Jurkat, Clone E6-1 (cell line): ENCODE measurements at regions not wholly inside any gene's neighbourhood (a gene's known extent, or its start where the extent isn't known, plus 50 kb on each side); places are given as distances from the start of the nearest gene placed in this dataset.
A peak's percentile ranks its signal among the peaks of the same experiment; 100 is the strongest.

Experiments
- DNase-seq: peaks from one replicate; pipeline ENCODE4 v3.0.0-alpha.2; 2011; ENCODE audit warnings: low read depth, low spot score
- H3K4me3 ChIP-seq: 2 replicates; pipeline ENCODE4 v1.5.1; 2011; ENCODE audit warnings: mild to moderate bottlenecking, low read length, control low read depth, moderate library complexity

DNA sequence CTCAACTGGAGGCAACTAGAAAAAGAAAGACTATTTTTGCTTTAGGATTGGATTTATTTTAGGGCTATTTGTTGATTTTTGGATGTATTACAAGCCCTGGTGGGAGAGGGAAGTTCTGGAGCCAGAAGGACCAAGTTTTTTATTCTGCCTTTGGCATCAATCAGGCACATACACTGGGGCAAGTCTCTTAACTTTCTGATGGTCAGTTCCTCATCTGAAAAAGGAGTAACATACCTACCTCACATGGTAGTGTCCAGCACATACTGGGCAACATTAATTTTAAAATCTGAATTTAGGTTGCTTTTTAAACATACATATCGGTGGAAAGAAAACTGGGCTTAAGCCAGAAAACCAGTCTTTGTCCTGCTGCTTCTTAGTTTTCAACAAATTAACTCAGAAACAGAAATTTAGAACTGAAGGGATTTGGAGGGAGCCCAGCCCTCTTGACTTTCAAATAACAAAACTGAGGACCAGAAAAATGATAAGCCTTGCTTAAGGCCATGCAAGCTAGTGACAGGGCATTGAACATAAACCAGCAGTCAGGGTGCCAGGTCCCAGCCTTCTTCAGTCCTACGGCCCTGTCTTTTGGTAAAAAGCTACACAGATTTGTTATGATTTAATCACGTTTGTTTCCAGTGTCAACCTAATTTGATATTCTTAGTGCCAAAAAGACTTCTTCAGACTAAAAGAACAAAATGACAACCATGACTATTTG lies 90.2 kb upstream of the SLC38A2 start:
- DNase-seq, result no peak
- H3K4me3 ChIP-seq, result no peak overlapping the region

DNA sequence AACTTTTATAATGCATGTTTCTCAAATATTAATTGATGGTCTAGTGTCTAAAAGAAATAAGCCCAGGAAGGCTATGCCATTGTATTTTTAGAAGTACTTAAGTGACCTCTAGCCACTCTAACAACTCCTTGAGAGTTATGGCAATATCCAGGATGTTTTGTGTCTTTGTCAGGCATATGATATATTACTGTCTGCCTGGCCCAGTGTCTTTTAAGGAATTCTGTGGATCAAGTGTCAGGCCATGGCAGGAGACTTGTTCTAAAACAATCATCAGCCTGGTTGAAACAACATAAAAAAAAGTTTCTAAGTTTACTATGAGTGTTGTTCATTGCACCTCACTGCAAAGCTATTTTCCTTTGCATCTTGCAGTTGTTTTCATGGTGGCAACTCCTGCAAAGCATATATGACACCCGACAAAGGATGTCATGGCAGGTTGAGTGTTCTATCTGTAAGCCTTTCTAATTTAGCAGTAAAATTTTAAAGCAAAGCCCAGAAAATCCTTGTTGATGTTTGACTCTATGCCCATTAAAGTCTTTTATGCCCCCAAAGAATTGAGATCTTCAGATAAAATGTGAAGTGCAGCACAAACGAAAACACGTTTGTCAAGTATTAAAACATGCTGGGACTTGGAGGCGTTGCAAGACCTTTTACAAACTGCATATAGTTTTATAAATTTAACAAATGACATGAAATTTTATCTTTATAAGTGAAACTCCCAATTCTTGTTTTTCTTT lies 89.5 kb upstream of the SLC38A2 start:
- H3K4me3 ChIP-seq, result no peak overlapping the region
- DNase-seq, result no peak

DNA sequence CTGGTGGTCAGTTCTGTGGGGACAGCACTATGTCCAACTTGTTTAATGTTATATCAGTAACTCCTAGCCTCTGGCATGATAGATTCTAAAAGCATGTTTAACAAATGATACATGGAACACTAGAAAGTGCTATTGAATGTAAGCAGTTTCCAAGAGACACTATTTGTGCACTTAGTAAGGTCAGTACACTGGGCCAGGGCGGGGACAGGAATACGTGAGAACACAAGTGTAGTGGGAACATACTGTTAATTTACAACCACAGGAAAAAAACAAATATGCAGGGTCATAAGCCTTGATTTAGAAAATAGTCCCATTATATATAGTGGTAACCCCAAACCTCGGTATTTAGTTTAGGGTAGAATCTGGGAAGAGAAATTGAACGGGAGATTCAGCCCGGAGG lies 88.9 kb upstream of the SLC38A2 start:
- H3K4me3 ChIP-seq, result no peak overlapping the region

GRCh38 chr12:46460682-46461210 lies 88.2 kb upstream of the SLC38A2 start:
- no peak overlapping the region for H3K4me3 ChIP-seq
- no peak for DNase-seq

More for the DNA sequence above, 88.9 kb upstream of the SLC38A2 start:
- no peak for DNase-seq

DNA sequence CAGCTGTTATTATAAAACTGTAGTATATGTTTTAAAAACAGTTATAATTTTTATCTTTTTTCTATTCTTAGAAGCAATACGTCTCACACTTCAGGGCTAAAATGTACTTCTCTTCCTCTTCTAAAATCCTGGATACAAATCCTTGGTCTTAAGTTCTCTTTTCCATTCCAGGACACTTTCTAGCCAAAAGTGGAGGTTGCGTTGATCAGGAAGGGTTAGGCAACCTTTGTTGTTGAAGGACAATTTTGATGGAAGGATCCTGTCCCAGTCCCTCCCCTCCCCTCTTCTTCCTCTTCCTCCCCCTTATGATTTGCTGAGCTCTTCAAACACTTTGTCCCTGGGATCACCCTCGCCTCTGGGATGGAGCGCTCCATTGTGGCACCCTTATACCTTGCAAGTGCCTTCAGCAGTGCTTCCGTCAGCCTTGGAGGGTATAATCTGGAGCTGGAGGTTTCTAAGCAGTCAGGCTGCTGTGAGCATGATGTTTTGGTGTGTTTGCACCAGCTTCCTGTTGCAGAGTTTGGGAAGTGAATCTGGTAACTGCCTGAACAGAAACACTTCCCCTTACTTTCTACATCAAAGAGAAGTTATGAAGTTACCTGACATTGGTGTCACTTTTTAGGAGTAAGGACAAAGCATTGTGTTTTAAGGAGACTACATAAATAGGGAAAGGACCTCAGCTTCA lies 87.4 kb upstream of the SLC38A2 start:
- DNase-seq, result peak; percentile 39
- no peak overlapping the region for H3K4me3 ChIP-seq

DNA sequence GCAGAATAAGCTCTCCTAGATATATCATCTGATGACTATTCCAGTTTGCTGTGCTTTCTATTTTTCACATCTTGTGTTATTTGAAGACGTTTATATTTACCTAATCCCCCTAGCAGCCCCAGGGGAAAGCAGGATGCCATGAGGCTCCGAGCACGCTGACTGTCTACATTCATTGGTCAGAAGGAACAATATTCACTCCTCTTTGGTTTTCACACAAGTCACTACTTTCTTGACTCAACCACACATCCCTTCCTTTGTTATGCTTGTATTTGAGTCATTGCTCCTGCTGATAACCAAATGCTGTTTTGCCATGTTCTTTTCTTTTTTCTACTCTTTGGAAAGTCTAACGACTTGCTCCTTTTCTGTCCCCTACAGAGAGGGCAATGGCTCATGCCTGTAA lies 86.5 kb upstream of the SLC38A2 start:
- DNase-seq, result no peak
- no peak overlapping the region for H3K4me3 ChIP-seq

DNA sequence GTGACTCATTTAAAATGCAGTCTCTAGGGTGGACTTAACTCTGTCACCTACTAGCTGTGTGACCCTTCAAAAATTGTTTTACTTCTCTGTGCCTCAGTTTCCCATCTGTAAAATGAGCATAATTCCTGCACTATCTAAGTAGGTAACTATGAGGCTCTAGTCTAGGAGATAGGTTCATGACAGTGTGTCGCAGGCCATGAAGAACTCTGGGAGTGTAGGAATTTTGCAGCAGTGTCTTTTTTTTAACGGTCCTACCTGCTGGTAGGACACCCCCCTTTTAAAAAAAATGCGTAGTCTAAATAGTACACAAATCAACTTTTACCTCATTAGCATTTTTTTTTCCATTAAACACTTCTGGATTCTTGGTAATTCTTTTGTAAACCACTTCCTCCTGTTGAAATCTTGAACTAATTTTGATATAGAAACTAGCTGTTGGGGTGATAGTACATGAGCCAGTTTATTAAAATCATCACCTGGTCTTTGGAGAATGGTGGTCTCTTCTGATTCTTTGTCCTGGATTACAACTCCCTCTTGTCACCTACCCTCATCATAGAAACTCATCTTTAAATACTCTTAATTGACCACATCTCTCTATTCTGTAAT lies 86.0 kb upstream of the SLC38A2 start:
- peak; percentile 20 for DNase-seq

DNA sequence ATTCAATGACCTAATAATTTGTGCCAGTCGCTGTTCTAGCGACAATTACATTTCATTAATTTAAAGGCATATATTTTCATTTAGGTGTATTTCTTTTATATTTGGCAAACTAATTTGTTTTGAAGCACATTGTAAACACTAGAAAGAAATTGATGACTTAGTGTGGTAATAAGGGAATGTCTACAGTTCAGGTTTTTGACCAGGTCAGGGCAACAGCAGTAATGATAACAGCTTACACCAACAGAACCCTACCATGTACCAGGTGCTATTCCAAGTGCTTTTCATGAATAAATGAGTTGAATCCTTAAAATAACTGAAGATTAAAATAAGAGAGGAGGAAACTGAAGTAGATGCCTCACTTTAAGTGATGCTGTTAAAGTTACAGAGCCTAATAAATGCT lies 85.4 kb upstream of the SLC38A2 start:
- H3K4me3 ChIP-seq, result no peak overlapping the region
- DNase-seq, result no peak

More for the DNA sequence above, 86.0 kb upstream of the SLC38A2 start:
- no peak overlapping the region for H3K4me3 ChIP-seq

DNA sequence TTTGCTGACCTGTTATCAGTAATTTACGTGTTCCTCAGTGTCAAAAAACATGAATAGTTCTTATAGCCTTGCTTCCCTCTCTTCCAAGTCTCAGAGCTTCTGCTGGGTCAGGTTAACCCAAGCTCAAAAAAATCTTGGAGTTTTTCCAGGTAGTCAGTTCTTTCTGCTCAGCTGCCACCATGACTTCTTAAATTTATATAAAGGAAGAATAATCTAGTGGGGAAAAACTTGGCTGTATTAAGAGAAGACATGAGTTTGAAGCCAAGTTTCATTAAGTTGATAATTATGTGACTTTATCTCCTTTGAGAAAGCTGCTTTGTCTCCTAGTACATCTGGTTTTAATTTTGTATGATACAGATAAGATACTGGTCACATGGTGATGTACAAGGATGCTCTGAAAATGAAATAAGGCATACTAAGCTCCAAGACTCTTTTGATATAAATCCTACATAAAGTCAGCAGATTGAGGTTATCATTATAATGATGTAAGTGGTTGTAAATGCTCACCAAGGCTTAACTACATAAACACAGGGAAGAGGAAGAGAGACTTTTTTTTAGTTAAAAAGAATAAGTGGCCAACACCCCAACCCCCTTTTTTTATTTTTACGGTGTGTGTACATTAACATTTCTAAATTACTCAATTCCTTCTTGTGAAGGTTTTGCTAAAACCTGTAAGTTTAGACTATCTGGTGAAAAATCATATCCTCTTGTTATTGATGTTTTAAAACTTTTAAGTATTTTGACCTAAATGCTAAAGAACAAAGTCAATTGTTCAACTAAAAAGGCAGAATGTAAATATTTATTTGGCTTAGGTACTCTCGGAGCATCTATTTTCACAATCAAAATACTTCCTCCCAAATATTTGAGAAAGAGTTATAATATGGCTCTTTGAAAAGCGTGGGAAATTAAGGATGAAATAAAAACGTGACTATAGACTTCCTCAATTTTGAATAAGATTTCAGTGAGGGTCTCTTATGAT lies 84.1 kb upstream of the SLC38A2 start:
- H3K4me3 ChIP-seq, result no peak overlapping the region
- DNase-seq, result no peak

GRCh38 chr12:46455648-46456352 lies 83.2 kb upstream of the SLC38A2 start:
- DNase-seq, result no peak
- no peak overlapping the region for H3K4me3 ChIP-seq

DNA sequence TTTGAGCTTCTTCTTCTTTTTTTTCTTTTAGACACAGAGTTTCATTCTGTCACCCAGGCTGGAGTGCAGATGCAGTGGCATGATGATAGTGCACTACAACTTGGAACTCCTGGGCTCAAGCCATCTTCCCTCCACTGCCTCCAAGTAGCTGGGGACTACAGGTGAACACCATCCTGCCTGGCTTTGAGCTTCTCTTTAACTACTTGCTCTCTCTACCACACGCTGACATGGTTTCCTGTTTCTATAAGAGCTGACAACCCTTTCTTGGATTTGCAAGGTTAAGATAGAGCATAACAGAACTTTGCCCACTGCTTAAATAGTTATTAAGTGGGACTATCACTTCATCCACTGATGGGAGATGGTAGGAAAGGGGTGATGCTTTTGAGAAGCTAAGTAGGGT lies 82.4 kb upstream of the SLC38A2 start:
- H3K4me3 ChIP-seq, result no peak overlapping the region
- peak; percentile 40 for DNase-seq

DNA sequence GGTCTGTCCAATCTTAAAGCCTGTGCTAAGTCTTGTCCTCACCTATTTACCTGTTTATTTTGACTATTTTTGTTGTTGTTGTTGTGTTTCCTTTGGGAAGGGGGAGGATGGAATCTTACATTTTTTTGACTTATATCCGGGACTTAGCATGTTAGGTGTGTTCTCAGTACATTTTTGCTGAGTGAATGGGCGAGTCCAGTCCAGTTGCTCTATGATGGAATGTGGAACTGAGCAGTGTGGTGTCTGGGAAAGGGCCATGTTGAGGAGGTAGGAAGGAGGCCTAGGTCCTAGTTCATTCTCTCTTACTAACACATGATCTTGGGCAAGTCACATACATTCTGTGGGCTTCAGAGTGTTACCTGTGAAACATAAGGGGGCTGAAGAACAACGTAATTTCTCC lies 80.9 kb upstream of the SLC38A2 start:
- H3K4me3 ChIP-seq, result no peak overlapping the region
- DNase-seq, result no peak

GRCh38 chr12:46452776-46453175 lies 80.2 kb upstream of the SLC38A2 start:
- no peak for DNase-seq
- no peak overlapping the region for H3K4me3 ChIP-seq

DNA sequence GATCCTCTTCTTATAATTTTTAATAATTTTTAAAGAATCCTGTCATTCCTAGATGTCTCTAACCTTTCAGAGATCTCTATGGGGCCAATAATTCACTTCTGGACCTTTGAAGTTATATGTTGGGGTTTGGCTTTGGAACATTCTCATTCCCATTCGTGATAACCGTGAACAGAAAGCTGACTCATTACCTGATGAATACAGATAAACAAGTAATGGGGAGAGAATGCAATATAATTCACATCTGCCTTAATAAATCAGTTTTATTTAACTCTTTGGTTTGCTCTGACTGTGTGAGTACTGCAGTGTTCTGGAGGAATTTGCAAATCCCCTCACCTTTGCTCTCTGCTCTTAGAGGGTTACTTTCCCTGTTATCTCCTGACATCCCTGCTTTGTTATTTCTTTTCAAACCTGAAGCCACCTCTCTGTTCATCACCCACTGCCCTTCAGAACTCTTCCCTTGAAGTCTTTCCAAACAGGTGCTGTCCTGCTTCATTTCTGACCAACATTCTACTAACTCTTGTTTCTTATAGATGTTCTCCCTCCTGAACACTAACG lies 79.6 kb upstream of the SLC38A2 start:
- DNase-seq, result no peak
- H3K4me3 ChIP-seq, result no peak overlapping the region

- DNase-seq, result no peak
- H3K4me3 ChIP-seq, result no peak overlapping the region
These were observed 78.9 kb upstream of the SLC38A2 start for GRCh38 chr12:46451276-46452021.

GRCh38 chr12:46450279-46450748 lies 77.7 kb upstream of the SLC38A2 start:
- DNase-seq, result no peak
- H3K4me3 ChIP-seq, result no peak overlapping the region

DNA sequence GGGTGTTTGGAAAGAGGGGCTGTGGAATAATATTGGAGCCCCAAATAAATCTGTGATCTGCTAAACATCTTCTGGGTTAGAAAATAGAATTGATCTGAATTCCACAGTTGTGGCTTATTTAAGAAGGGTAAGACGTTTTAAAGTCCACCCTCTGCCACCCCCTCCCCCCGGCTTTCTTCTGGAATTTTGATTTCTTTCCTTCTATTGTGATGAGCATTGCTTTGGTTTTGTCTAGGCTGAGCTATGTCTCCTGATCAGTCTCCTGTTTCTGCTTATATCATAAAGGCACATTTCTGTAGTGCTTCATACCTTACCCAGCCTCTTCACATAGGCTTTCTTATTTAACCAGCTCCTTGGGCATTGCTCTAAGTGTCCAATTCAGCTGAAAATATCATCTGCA lies 77.3 kb upstream of the SLC38A2 start:
- no peak for DNase-seq
- no peak overlapping the region for H3K4me3 ChIP-seq
